ENCODE measurements at regions not wholly inside any gene's neighbourhood (a gene's known extent, or its start where the extent isn't known, plus 50 kb on each side); places are given as distances from the start of the nearest gene placed in this dataset.

- no peak for DNase-seq
- Histone ChIP-seq H3K36me3 (no peaks in the 10 kb centered on the region), H3K27ac (no peak overlapping the region), H3K27me3 (no peaks in the 10 kb centered on the region), H3K9me3 (no peaks in the 10 kb centered on the region), H3K4me3 (no peak overlapping the region), H3K4me1 (peaks cover 0 to 7% (median 2%) of the 10 kb centered on the region in 4 donors)
- 93 to 100% (median 100%) methylated on average over 1 of the region's 1 CpG for WGBS, 5 donors
- TF ChIP-seq POLR2A (IDR thresholded peaks at IDR 0.05) = no peak
- intact Hi-C loops (cut with DNase I; ENCODE audit: low total_unique reads) = no loop called here
Measured at GRCh38 chr13:27673911-27674310, 52.2 kb downstream of the POLR1D start.

GRCh38 chr13:27678306-27679040, 56.8 kb downstream of the POLR1D start:
- peak; percentile 41 to 60 for DNase-seq
- H3K27me3 ChIP-seq = no peaks in the 10 kb centered on the region
- H3K36me3 ChIP-seq = no peaks in the 10 kb centered on the region
- H3K27ac ChIP-seq = peak overlapping the region; percentile 15 to 72 (median 52)
- no peak overlapping the region for H3K4me3 ChIP-seq
- no peaks in the 10 kb centered on the region for H3K9me3 ChIP-seq
- 33 to 59% (median 34%) methylated on average over 6 of the region's 6 CpGs for WGBS, 5 donors
- TF ChIP-seq POLR2AphosphoS5 (IDR thresholded peaks at IDR 0.05) = no peak
- TF ChIP-seq CTCF (IDR thresholded peaks at IDR 0.05) = no peak
- TF ChIP-seq POLR2A (IDR thresholded peaks at IDR 0.05) = no peak
- no peak for TF ChIP-seq EP300 (IDR thresholded peaks at IDR 0.05)
- H3K4me1 ChIP-seq = peaks cover 0 to 7% (median 3%) of the 10 kb centered on the region in 4 donors
- intact Hi-C loops (cut with DNase I; ENCODE audit: low total_unique reads) = no loop called here

GRCh38 chr13:27679396-27679795, 57.7 kb downstream of the POLR1D start:
- TF ChIP-seq POLR2AphosphoS5 (IDR thresholded peaks at IDR 0.05) (no peak), POLR2A (IDR thresholded peaks at IDR 0.05) (no peak), CTCF (IDR thresholded peaks at IDR 0.05) (no peak), EP300 (IDR thresholded peaks at IDR 0.05) (no peak)

GRCh38 chr13:27679896-27680295, 58.2 kb downstream of the POLR1D start:
- Histone ChIP-seq H3K4me3 (no peak overlapping the region), H3K36me3 (no peaks in the 10 kb centered on the region), H3K4me1 (peaks cover 0 to 7% (median 3%) of the 10 kb centered on the region in 4 donors), H3K9me3 (peaks cover 0 to 4% (median 4%) of the 10 kb centered on the region in 4 donors), H3K27me3 (no peaks in the 10 kb centered on the region), H3K27ac (no peak overlapping the region)
- TF ChIP-seq POLR2AphosphoS5 (IDR thresholded peaks at IDR 0.05) = no peak
- TF ChIP-seq POLR2A (IDR thresholded peaks at IDR 0.05) = no peak
- no peak for TF ChIP-seq CTCF (IDR thresholded peaks at IDR 0.05)
- TF ChIP-seq EP300 (IDR thresholded peaks at IDR 0.05) = no peak
- DNase-seq = no peak
- intact Hi-C loops (cut with DNase I; ENCODE audit: low total_unique reads) = no loop called here
- 70 to 78% (median 73%) methylated on average over 5 of the region's 5 CpGs for WGBS, 5 donors

More at GRCh38 chr13:27679396-27679795, 57.7 kb downstream of the POLR1D start:
- no peaks in the 10 kb centered on the region for H3K36me3 ChIP-seq
- intact Hi-C loops (cut with DNase I; ENCODE audit: low total_unique reads) = no loop called here
- no peak overlapping the region for H3K27ac ChIP-seq
- 91 to 100% (median 96%) methylated on average over 1 of the region's 1 CpG for WGBS, 5 donors
- no peak for DNase-seq
- peaks cover 0 to 3% (median 3%) of the 10 kb centered on the region in 4 donors for H3K9me3 ChIP-seq
- peaks cover 0 to 7% (median 3%) of the 10 kb centered on the region in 4 donors for H3K4me1 ChIP-seq
- H3K4me3 ChIP-seq = no peak overlapping the region
- H3K27me3 ChIP-seq = no peaks in the 10 kb centered on the region

- Histone ChIP-seq H3K4me1 (peaks cover 0 to 7% (median 3%) of the 10 kb centered on the region in 4 donors), H3K36me3 (no peaks in the 10 kb centered on the region), H3K27ac (no peak overlapping the region), H3K9me3 (peaks cover 0 to 10% (median 5%) of the 10 kb centered on the region in 4 donors), H3K4me3 (no peak overlapping the region), H3K27me3 (no peaks in the 10 kb centered on the region)
- intact Hi-C loops (cut with DNase I; ENCODE audit: low total_unique reads) = no loop called here
- no peak for TF ChIP-seq POLR2A (IDR thresholded peaks at IDR 0.05)
- no peak for TF ChIP-seq EP300 (IDR thresholded peaks at IDR 0.05)
- TF ChIP-seq CTCF (IDR thresholded peaks at IDR 0.05) = no peak
- no peak for TF ChIP-seq POLR2AphosphoS5 (IDR thresholded peaks at IDR 0.05)
- DNase-seq = no peak
Measured at GRCh38 chr13:27680465-27680864, 58.8 kb downstream of the POLR1D start.

All from stomach (tissue), 8 donors.